PFSK-1 (cell line): ENCODE measurements at regions not wholly inside any gene's neighbourhood (a gene's known extent, or its start where the extent isn't known, plus 50 kb on each side); places are given as distances from the start of the nearest gene placed in this dataset.

ENCODE experiments used
- FOXP2 ChIP-seq: optimal IDR thresholded peaks from 2 replicates; pipeline ENCODE3; 2011; ENCODE audit warnings: borderline replicate concordance, control low read depth, inconsistent platforms; ENCODE audit not compliant: insufficient read depth; ENCODE audit errors: extremely low read length, extremely low read depth
- POLR2AphosphoS5 ChIP-seq: IDR thresholded peaks from 2 replicates; pipeline ENCODE4 v1.6.1; 2012; ENCODE audit warnings: low read depth, mild to moderate bottlenecking, control low read depth, low read length, moderate library complexity
- REST ChIP-seq, 2 experiments: IDR thresholded peaks; 2 replicates each; pipeline versions ENCODE4 v1.6.1 to v1.8.0; 2011 to 2012; ENCODE audit warnings: low read depth in 2 of 2, low read length in 2 of 2, control low read depth in 1 of 2, inconsistent platforms in 1 of 2, mild to moderate bottlenecking in 1 of 2, moderate library complexity in 1 of 2; ENCODE audit not compliant: insufficient read depth in 1 of 2
- SIN3A ChIP-seq: IDR thresholded peaks from 2 replicates; pipeline ENCODE4 v1.6.1; 2012; ENCODE audit warnings: mild to moderate bottlenecking, low read length, moderate library complexity, borderline replicate concordance; ENCODE audit not compliant: insufficient read depth
- TAF1 ChIP-seq: IDR thresholded peaks from 2 replicates; pipeline ENCODE4 v1.6.1; 2012; ENCODE audit warnings: low read length, control low read depth, borderline replicate concordance; ENCODE audit not compliant: insufficient read depth

- TF ChIP-seq TAF1: no peak
- TF ChIP-seq POLR2AphosphoS5: no peak
- no peak for TF ChIP-seq REST (IDR thresholded peaks at IDR 0.05; ENCODE audit: insufficient read depth in 1 of 2, low read depth in 2 of 2, low read length in 2 of 2)
- TF ChIP-seq SIN3A: no peak
- no peak for TF ChIP-seq FOXP2
Measured at GRCh38 chr7:25626451-25627131, 398.3 kb upstream of the NPVF start.
